Body of pancreas (tissue), 4 donors: ENCODE measurements at regions not wholly inside any gene's neighbourhood (a gene's known extent, or its start where the extent isn't known, plus 50 kb on each side); places are given as distances from the start of the nearest gene placed in this dataset.

ENCODE experiments used
- POLR2A ChIP-seq, 3 donors: fragments of 450-650 bp; IDR thresholded peaks; one replicate each; pipeline ENCODE4 v1.6.1; 2016; ENCODE audit warnings: antibody characterized with exemption in 3 of 3, mild to moderate bottlenecking in 2 of 3
- TF ChIP-seq, protein P1 (sequence below), 7 experiments: fragments of 450-650 bp in 4 of 7; fragments of 200-600 bp in 3 of 7; sonication (generic) in 3 of 7; IDR thresholded peaks; one replicate each; pipeline ENCODE4 v1.5.1; 2016 to 2019; ENCODE audit warnings: antibody characterized with exemption in 7 of 7

DNA sequence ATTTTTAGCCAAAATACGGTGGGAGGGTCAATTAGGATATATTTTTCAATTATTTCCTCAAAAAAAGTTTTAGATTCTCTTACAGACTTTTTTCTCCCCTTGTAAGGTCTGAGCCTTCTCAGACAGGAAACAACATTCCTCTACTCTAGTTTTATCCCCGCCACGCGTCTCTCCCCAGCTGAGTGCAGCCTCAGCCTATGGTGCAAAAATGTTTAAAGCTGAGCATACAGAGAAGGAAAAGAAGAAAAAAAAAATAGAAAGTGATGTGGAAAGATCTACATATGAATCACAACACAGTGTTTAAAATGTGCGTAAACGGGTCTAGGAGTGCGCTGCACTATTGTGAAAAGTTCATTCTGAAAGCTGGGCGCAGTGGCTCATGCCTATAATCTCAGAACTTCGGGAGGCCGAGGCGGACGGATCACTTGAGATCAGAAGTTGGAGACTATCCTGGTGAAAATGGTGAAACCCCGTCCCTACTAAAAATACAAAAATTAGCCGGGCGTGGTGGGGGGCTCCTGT is 159.0 kb downstream of the TRIM27 start:
- TF ChIP-seq POLR2A (IDR thresholded peaks at IDR 0.05), result no peak
- TF ChIP-seq, protein P1, sequence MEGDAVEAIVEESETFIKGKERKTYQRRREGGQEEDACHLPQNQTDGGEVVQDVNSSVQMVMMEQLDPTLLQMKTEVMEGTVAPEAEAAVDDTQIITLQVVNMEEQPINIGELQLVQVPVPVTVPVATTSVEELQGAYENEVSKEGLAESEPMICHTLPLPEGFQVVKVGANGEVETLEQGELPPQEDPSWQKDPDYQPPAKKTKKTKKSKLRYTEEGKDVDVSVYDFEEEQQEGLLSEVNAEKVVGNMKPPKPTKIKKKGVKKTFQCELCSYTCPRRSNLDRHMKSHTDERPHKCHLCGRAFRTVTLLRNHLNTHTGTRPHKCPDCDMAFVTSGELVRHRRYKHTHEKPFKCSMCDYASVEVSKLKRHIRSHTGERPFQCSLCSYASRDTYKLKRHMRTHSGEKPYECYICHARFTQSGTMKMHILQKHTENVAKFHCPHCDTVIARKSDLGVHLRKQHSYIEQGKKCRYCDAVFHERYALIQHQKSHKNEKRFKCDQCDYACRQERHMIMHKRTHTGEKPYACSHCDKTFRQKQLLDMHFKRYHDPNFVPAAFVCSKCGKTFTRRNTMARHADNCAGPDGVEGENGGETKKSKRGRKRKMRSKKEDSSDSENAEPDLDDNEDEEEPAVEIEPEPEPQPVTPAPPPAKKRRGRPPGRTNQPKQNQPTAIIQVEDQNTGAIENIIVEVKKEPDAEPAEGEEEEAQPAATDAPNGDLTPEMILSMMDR (IDR thresholded peaks at IDR 0.05), result no peak
